CD14-positive monocyte (primary cell): ENCODE measurements at regions not wholly inside any gene's neighbourhood (a gene's known extent, or its start where the extent isn't known, plus 50 kb on each side); places are given as distances from the start of the nearest gene placed in this dataset.

Source experiments
- DNase-seq, 3 donors: peaks; one replicate each; pipeline ENCODE4 v3.0.0-alpha.2; 2011 to 2022
- H2AFZ ChIP-seq: 2 replicates; pipeline ENCODE4 v1.6.0; 2012; ENCODE audit warnings: mild to moderate bottlenecking, low read depth, low read length, inconsistent platforms; ENCODE audit not compliant: insufficient read depth, poor library complexity, severe bottlenecking
- H3K27ac ChIP-seq, 2 donors: 1 replicate in 1 of 2; 2 replicates in 1 of 2; pipeline ENCODE4 v1.5.1; 2012 to 2013; ENCODE audit warnings: low read length in 2 of 2, control low read depth in 1 of 2, inconsistent platforms in 1 of 2, low read depth in 1 of 2, mild to moderate bottlenecking in 1 of 2
- H3K27me3 ChIP-seq, 2 donors: one replicate each; pipeline versions ENCODE4 v1.6.0 to v1.6.1; 2011 to 2013; ENCODE audit warnings: low read length in 2 of 2; ENCODE audit not compliant: control insufficient read depth in 2 of 2, insufficient read depth in 2 of 2
- H3K36me3 ChIP-seq, 2 donors: replicated peaks in 1 of 2; 1 replicate in 1 of 2; 2 replicates in 1 of 2; pipeline versions ENCODE4 v1.5.1 to v1.6.1; 2012 to 2013; ENCODE audit warnings: low read length in 2 of 2, control low read depth in 1 of 2, inconsistent platforms in 1 of 2, mild to moderate bottlenecking in 1 of 2; ENCODE audit not compliant: insufficient read depth in 2 of 2, control insufficient read depth in 1 of 2
- H3K4me1 ChIP-seq, 2 donors: 1 replicate in 1 of 2; 2 replicates in 1 of 2; pipeline versions ENCODE4 v1.5.1 to v1.6.1; 2012 to 2013; ENCODE audit warnings: low read length in 2 of 2, control low read depth in 1 of 2, inconsistent platforms in 1 of 2, mild to moderate bottlenecking in 1 of 2, moderate library complexity in 1 of 2; ENCODE audit not compliant: insufficient read depth in 2 of 2, control insufficient read depth in 1 of 2
- H3K4me2 ChIP-seq: replicated peaks from 2 replicates; pipeline ENCODE3; 2012; ENCODE audit warnings: low read length, moderate library complexity, mild to moderate bottlenecking; ENCODE audit not compliant: poor library complexity, severe bottlenecking; ENCODE audit errors: extremely low read depth
- H3K4me3 ChIP-seq, 3 experiments: fragments of 200-600 bp in 1 of 3; sonication (generic) in 1 of 3; replicated peaks in 1 of 3; 1 replicate in 2 of 3; 2 replicates in 1 of 3; pipeline ENCODE4 v1.5.1; 2011 to 2013; ENCODE audit warnings: low read length in 3 of 3, mild to moderate bottlenecking in 3 of 3, control low read depth in 2 of 3, low read depth in 2 of 3, inconsistent platforms in 1 of 3, moderate library complexity in 1 of 3
- H3K79me2 ChIP-seq: 2 replicates; pipeline ENCODE4 v1.6.0; 2012; ENCODE audit warnings: mild to moderate bottlenecking, control low read depth, inconsistent platforms, low read length, moderate library complexity; ENCODE audit not compliant: insufficient read depth
- H3K9ac ChIP-seq: 2 replicates; pipeline ENCODE4 v1.6.0; 2017; ENCODE audit warnings: low read length, mild to moderate bottlenecking; ENCODE audit not compliant: insufficient read depth, poor library complexity, severe bottlenecking
- H3K9me3 ChIP-seq, 2 donors: replicated peaks in 1 of 2; 1 replicate in 1 of 2; 2 replicates in 1 of 2; pipeline versions ENCODE4 v1.5.1 to v1.6.1; 2012 to 2013; ENCODE audit warnings: low read length in 2 of 2, control low read depth in 1 of 2; ENCODE audit not compliant: control insufficient read depth in 1 of 2, insufficient read depth in 1 of 2
- H4K20me1 ChIP-seq: 2 replicates; pipeline ENCODE4 v1.6.0; 2012; ENCODE audit warnings: mild to moderate bottlenecking, low read length, control low read depth, moderate library complexity; ENCODE audit not compliant: insufficient read depth
- H3K27ac Mint-ChIP-seq, 7 donors: one replicate each; pipeline ENCODE4 v1.8.0; 2020; ENCODE audit warnings: mild to moderate bottlenecking in 7 of 7, mixed read lengths in 7 of 7, moderate library complexity in 6 of 7, inconsistent platforms in 2 of 7
- H3K27me3 Mint-ChIP-seq, 3 donors: one replicate each; pipeline ENCODE4 v1.8.0; 2021 to 2022; ENCODE audit warnings: low read depth in 3 of 3, mild to moderate bottlenecking in 3 of 3, mixed read lengths in 3 of 3, moderate library complexity in 3 of 3, inconsistent platforms in 1 of 3
- H3K36me3 Mint-ChIP-seq, 2 donors: one replicate each; pipeline ENCODE4 v1.8.0; 2020; ENCODE audit warnings: mixed read lengths in 2 of 2, inconsistent platforms in 1 of 2, mild to moderate bottlenecking in 1 of 2
- H3K4me1 Mint-ChIP-seq: one replicate; pipeline ENCODE4 v1.8.0; 2020; ENCODE audit warnings: mild to moderate bottlenecking, mixed read lengths
- H3K4me3 Mint-ChIP-seq, 2 donors: one replicate each; pipeline ENCODE4 v1.8.0; 2020; ENCODE audit warnings: mild to moderate bottlenecking in 2 of 2, mixed read lengths in 2 of 2, moderate library complexity in 1 of 2
- H3K9me3 Mint-ChIP-seq, 7 donors: one replicate each; pipeline ENCODE4 v1.8.0; 2020 to 2022; ENCODE audit warnings: mixed read lengths in 7 of 7, mild to moderate bottlenecking in 6 of 7, moderate library complexity in 6 of 7, inconsistent platforms in 2 of 7
- CTCF ChIP-seq: fragments of 200-600 bp; IDR thresholded peaks from one replicate; pipeline ENCODE4 v1.8.0; 2022; ENCODE audit warnings: antibody characterized with exemption, mild to moderate bottlenecking
- WGBS: methylation state at CpG from one replicate; pipeline ENCODE4 v1.1.5; 2013; ENCODE audit warnings: missing lambda C conversion rate; ENCODE audit not compliant: insufficient coverage; 5-methylcytosine and 5-hydroxymethylcytosine counted together
- intact Hi-C, 2 donors: fragments of 100-400 bp; cut with micrococcal nuclease; formaldehyde crosslinking; loops; one replicate each; pipeline versions ENCODE4 v1.15.0 to v1.15.1; 2023

GRCh38 chr2:4066217-4066616 is 362.8 kb downstream of the DCDC2C start:
- Histone ChIP-seq H3K36me3 (no peaks in the 10 kb centered on the region), H4K20me1 (no peaks in the 10 kb centered on the region), H3K79me2 (no peaks in the 10 kb centered on the region), H2AFZ (no peak overlapping the region), H3K4me1 (no peaks in the 10 kb centered on the region), H3K9ac (no peak overlapping the region), H3K4me2 (no peak overlapping the region), H3K9me3 (peaks cover 0 to 3% of the 10 kb centered on the region in 2 donors), H3K4me3 (no peak overlapping the region), H3K27me3 (no peaks in the 10 kb centered on the region), H3K27ac (no peak overlapping the region)
- no peak for TF ChIP-seq CTCF
- Mint-ChIP-seq H3K27ac (peak overlapping the region in 1 of 7 donors; percentile 13), H3K4me1 (no peaks in the 10 kb centered on the region), H3K4me3 (no peak overlapping the region), H3K27me3 (peaks cover 0 to 3% (median 0%) of the 10 kb centered on the region in 3 donors), H3K9me3 (peaks cover 0 to 15% (median 2%) of the 10 kb centered on the region in 7 donors), H3K36me3 (no peaks in the 10 kb centered on the region)
- DNase-seq = no peak
- intact Hi-C loops = no loop called here
- WGBS = no CpG with 5 or more reads among the region's 4 CpGs

GRCh38 chr2:4073026-4073569 is 369.7 kb downstream of the DCDC2C start:
- peaks cover 5 to 10% of the 10 kb centered on the region in 2 donors for H3K9me3 ChIP-seq

More at GRCh38 chr2:4073026-4073569, 369.7 kb downstream of the DCDC2C start:
- intact Hi-C loops = no loop called here
- Mint-ChIP-seq H3K27me3 (no peaks in the 10 kb centered on the region), H3K4me3 (no peak overlapping the region), H3K36me3 (no peaks in the 10 kb centered on the region), H3K4me1 (no peaks in the 10 kb centered on the region), H3K27ac (no peak overlapping the region), H3K9me3 (peaks cover 0 to 14% (median under 1%) of the 10 kb centered on the region in 7 donors)
- H4K20me1 ChIP-seq = no peaks in the 10 kb centered on the region
- no peak overlapping the region for H2AFZ ChIP-seq
- DNase-seq = no peak
- WGBS = 92% methylated on average over 11 of the region's 11 CpGs
- no peak for TF ChIP-seq CTCF
- no peak overlapping the region for H3K4me3 ChIP-seq
- no peak overlapping the region for H3K27ac ChIP-seq
- no peaks in the 10 kb centered on the region for H3K36me3 ChIP-seq
- H3K27me3 ChIP-seq = no peaks in the 10 kb centered on the region
- no peaks in the 10 kb centered on the region for H3K4me1 ChIP-seq
- no peak overlapping the region for H3K9ac ChIP-seq
- H3K79me2 ChIP-seq = no peaks in the 10 kb centered on the region
- no peak overlapping the region for H3K4me2 ChIP-seq
